ENCODE measurements at regions not wholly inside any gene's neighbourhood (a gene's known extent, or its start where the extent isn't known, plus 50 kb on each side); places are given as distances from the start of the nearest gene placed in this dataset.

DNA sequence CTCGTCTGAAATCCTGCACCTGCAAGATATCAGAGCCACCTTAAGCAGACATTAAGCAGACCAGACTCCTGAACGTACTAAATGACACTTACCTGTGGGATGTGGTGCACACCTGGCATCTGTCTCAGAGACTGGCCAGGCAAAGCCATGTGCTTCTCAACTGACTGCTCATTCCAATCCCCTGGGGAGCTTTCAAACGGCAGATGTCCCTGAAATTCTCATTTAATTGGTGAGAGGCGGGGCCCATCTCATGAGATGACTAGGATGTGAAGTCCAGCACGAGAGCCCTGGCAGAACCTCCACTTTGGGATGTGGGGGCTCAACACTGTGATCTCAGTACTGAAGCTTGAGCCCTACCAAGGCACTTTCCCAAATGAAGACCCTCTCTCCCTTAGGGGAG is 84.9 kb upstream of the HMGXB4 start:
- TF ChIP-seq, protein P1, sequence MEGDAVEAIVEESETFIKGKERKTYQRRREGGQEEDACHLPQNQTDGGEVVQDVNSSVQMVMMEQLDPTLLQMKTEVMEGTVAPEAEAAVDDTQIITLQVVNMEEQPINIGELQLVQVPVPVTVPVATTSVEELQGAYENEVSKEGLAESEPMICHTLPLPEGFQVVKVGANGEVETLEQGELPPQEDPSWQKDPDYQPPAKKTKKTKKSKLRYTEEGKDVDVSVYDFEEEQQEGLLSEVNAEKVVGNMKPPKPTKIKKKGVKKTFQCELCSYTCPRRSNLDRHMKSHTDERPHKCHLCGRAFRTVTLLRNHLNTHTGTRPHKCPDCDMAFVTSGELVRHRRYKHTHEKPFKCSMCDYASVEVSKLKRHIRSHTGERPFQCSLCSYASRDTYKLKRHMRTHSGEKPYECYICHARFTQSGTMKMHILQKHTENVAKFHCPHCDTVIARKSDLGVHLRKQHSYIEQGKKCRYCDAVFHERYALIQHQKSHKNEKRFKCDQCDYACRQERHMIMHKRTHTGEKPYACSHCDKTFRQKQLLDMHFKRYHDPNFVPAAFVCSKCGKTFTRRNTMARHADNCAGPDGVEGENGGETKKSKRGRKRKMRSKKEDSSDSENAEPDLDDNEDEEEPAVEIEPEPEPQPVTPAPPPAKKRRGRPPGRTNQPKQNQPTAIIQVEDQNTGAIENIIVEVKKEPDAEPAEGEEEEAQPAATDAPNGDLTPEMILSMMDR (IDR thresholded peaks at IDR 0.05; ENCODE audit: unreplicated experiment): no peak
- peaks cover 5% of the 10 kb centered on the region for H3K4me1 Mint-ChIP-seq (ENCODE audit: unreplicated experiment)
- no peaks in the 10 kb centered on the region for H3K9me3 Mint-ChIP-seq (ENCODE audit: unreplicated experiment)
- DNase-seq (ENCODE audit: low spot score): no peak
- no peak overlapping the region for H3K4me3 Mint-ChIP-seq (ENCODE audit: unreplicated experiment)
- no peak overlapping the region for H3K27ac Mint-ChIP-seq (ENCODE audit: unreplicated experiment)
- H3K36me3 Mint-ChIP-seq (ENCODE audit: low read depth, unreplicated experiment): no peaks in the 10 kb centered on the region
- peaks cover 9% of the 10 kb centered on the region for H3K27me3 Mint-ChIP-seq (ENCODE audit: unreplicated experiment)

DNA sequence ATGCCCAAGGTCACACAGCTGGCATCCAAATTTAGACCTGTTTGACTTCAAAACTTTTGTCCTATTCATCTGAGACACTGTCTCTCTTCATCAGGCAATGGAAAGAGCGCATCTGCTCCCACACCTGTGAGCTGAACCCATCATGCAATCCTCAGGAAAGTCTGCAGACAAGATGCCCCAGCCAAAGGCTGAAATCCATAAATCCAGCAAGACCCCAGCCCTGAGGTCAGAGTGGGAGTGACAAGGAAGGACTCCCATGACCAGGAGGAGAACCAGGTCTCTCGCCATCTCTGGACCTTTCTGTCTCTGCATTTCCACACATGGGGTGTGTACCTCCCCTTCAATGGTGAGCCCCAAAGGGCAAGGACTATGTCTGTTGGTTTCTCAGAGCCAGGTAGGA is 83.6 kb upstream of the HMGXB4 start:
- Mint-ChIP-seq H3K4me1 (ENCODE audit: unreplicated experiment) (peaks cover 6% of the 10 kb centered on the region), H3K27me3 (ENCODE audit: unreplicated experiment) (peaks cover 7% of the 10 kb centered on the region), H3K36me3 (ENCODE audit: low read depth, unreplicated experiment) (no peaks in the 10 kb centered on the region), H3K4me3 (ENCODE audit: unreplicated experiment) (no peak overlapping the region), H3K27ac (ENCODE audit: unreplicated experiment) (no peak overlapping the region), H3K9me3 (ENCODE audit: unreplicated experiment) (no peaks in the 10 kb centered on the region)
- TF ChIP-seq, protein P1 (IDR thresholded peaks at IDR 0.05; ENCODE audit: unreplicated experiment): no peak
- DNase-seq (ENCODE audit: low spot score): no peak

DNA sequence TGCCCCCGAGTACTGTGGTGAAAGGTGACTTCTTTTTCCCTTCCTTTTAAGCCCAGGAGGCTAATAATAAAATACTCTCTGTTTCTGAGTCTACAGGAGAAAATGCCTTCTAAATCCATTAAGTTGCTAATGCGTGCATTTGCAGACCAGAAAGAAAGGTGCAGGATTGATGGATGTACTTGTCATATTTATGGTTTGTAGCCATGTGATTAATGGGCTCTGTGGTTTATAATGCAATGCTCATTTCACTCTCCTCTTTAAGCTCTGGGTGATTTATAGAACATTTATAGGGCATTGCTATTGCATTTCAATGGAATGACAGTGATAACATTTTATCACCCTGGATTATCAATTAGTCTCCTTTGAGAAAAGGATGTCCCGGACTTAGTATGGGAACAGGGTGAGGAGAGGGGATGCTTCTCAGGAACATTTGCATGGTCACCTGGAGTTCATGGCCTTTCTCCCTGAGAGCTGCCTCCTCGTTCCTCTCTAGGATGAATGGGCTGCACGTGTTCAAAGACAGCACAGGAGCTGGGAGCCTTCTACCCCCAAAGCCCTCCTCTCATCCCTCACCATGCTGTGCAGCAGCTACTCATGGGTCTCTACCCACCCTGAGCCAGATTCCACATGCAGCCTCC is 82.8 kb upstream of the HMGXB4 start:
- no peak for DNase-seq (ENCODE audit: low spot score)
- no peak overlapping the region for H3K4me3 Mint-ChIP-seq (ENCODE audit: unreplicated experiment)
- TF ChIP-seq, protein P1 (IDR thresholded peaks at IDR 0.05; ENCODE audit: unreplicated experiment): no peak
- H3K27me3 Mint-ChIP-seq (ENCODE audit: unreplicated experiment): peaks cover 7% of the 10 kb centered on the region
- H3K27ac Mint-ChIP-seq (ENCODE audit: unreplicated experiment): no peak overlapping the region
- peaks cover 6% of the 10 kb centered on the region for H3K4me1 Mint-ChIP-seq (ENCODE audit: unreplicated experiment)
- H3K36me3 Mint-ChIP-seq (ENCODE audit: low read depth, unreplicated experiment): no peaks in the 10 kb centered on the region
- no peaks in the 10 kb centered on the region for H3K9me3 Mint-ChIP-seq (ENCODE audit: unreplicated experiment)

DNA sequence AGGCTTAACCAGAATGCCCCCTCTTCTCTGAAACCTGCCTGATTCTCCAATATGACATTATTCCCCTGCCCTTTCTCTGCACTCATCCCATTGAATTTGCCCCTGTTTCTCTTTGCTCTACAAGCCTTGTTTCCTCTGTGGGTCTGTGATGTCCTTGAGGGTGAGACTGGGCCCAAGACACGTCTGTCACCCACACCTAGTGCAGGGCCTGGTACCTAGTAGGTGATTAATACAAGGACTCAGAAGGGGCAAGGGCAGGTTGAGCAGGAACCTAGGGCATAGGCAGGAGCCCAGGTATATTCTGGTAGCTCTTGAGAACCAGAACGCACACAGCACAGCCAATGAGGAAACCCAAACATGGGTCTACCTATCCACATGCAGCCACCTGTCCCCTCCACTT is 81.9 kb upstream of the HMGXB4 start:
- H3K4me1 Mint-ChIP-seq (ENCODE audit: unreplicated experiment): peaks cover 6% of the 10 kb centered on the region

DNA sequence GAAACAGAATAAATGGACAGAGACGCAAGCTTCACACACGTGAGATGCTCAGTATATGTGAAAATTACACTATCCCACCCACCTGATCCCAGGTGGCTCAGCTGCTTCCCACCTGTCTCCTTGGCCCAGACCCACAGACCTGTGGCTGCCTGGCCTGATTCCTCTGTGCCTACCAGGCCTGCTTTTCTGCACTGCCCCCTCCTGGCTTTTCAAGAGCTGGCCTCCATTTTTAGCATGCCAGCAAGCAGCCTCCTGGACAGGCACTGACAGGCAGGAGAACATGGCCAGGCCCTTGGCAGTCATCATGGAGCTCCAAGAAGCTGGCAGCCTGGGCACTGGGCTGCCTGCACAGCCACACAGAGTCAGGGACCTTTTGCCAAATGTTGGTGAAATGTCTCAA is 79.5 kb upstream of the HMGXB4 start:
- no peak for DNase-seq (ENCODE audit: low spot score)
- no peak overlapping the region for H3K27ac Mint-ChIP-seq (ENCODE audit: unreplicated experiment)
- H3K36me3 Mint-ChIP-seq (ENCODE audit: low read depth, unreplicated experiment): no peaks in the 10 kb centered on the region
- no peak overlapping the region for H3K4me3 Mint-ChIP-seq (ENCODE audit: unreplicated experiment)
- H3K9me3 Mint-ChIP-seq (ENCODE audit: unreplicated experiment): no peaks in the 10 kb centered on the region
- H3K4me1 Mint-ChIP-seq (ENCODE audit: unreplicated experiment): peaks cover 6% of the 10 kb centered on the region
- peaks cover 6% of the 10 kb centered on the region for H3K27me3 Mint-ChIP-seq (ENCODE audit: unreplicated experiment)
- TF ChIP-seq, protein P1 (IDR thresholded peaks at IDR 0.05; ENCODE audit: unreplicated experiment): no peak

More for the DNA sequence above, 81.9 kb upstream of the HMGXB4 start:
- TF ChIP-seq, protein P1 (IDR thresholded peaks at IDR 0.05; ENCODE audit: unreplicated experiment): no peak
- Mint-ChIP-seq H3K9me3 (ENCODE audit: unreplicated experiment) (no peaks in the 10 kb centered on the region), H3K36me3 (ENCODE audit: low read depth, unreplicated experiment) (no peaks in the 10 kb centered on the region), H3K27ac (ENCODE audit: unreplicated experiment) (no peak overlapping the region), H3K4me3 (ENCODE audit: unreplicated experiment) (no peak overlapping the region), H3K27me3 (ENCODE audit: unreplicated experiment) (peaks cover 7% of the 10 kb centered on the region)
- no peak for DNase-seq (ENCODE audit: low spot score)

Measured in endothelial cell (in vitro differentiated cells).